GM21786 (cell line): ENCODE measurements at regions not wholly inside any gene's neighbourhood (a gene's known extent, or its start where the extent isn't known, plus 50 kb on each side); places are given as distances from the start of the nearest gene placed in this dataset.
"Not testable (repeated sequence)": the region's sequence is repeated elsewhere in the genome, so short reads cannot be mapped to it uniquely, and the experiment has no call there.

Source experiments
- ATAC-seq: cut with Tn5 transposase; IDR thresholded peaks from one replicate; pipeline ENCODE4 v1.9.1; 2021; ENCODE audit not compliant: unreplicated experiment

GRCh38 chr13:73815796-73816195 is 318.4 kb downstream of the KLF12 start:
- no peak for ATAC-seq

DNA sequence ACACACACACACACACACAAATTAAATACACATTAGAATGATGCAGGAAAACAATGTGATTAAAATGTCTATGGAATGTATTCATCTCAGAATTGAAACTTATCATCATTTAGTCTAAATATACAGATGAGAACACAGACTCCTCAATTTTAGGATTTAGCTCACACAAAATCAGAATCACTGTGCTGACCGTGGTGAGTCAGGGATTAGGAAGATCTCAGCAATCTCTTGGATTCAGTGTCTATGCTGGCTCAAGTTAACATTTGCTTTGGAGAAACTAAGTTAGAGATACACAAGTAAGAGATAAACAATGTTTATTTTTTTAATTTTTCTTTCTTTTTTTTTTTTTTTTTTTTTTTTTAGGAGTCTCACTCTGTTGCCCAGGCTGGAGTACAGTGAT is 323.6 kb downstream of the KLF12 start:
- ATAC-seq: no peak

GRCh38 chr13:73809561-73809960 is 324.6 kb downstream of the KLF12 start:
- ATAC-seq: no peak

DNA sequence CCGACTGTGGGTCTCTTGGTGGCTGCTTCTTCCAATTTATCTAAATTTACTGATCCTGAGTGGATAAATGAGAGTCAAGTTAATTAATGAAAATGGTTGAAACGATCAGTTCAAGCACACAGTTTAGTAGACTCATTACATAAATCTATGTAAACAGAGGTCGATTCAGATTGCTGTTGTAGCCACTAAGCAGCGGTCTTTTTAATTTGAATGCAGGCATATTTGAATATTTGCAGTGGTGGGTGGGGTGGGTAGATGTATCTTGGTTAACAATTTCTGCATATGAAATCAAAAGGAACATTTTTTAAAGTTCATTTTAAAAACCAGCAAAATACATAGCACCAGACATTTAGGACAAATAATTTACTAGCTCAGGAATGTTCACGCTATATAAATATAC is 325.9 kb downstream of the KLF12 start:
- no peak for ATAC-seq

DNA sequence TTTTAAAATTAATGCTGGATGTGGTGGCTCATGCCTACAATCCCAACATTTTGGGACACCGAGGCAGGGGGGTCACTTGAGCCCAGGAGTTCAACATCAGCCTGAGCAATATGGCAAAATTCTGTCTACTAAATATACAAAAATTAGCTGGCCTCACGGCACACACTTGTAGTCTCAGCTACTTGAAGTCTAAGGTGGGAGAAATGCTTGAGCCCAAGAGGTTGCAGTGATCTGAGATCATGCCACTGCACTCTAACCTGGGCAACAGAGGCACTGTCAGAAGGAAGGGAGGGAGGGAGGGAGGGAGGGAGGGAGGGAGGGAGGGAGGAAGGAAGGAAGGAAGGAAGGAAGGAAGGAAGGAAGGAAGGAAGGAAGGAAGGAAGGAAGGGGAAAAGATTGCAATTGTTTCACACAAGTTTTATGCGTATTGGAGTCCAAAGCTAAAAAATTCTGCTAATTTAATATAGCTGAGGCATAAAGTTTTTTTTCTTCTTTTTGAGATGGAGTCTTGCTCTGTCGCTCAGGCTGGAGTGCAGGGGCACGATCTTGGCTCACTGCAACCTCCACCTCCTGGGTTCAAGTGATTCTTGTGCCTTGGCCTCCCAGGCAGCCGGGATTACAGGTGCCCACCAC is 328.8 kb downstream of the KLF12 start:
- ATAC-seq: not testable (repeated sequence)

GRCh38 chr13:73803997-73804396 is 330.2 kb downstream of the KLF12 start:
- no peak for ATAC-seq

- no peak for ATAC-seq
Observed at GRCh38 chr13:73800011-73800410, 334.2 kb downstream of the KLF12 start.

DNA sequence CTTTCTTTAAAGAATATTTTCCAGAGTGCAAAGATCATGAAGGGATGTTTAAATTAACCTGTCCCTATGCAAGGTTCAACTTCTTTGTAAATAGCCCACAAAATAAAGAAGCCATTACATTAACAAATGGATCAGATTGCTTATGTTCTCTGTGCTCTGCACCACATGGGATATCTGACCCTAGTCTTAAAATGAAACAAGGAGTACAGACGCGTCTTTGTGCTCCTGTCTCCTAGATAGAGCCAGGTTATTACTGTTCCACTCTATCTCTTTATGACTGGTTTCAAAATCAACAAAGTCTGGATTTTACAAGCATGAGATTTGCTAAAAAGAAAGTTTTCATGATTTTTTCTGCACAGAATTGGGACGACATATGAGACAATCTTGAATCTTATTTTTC is 339.4 kb downstream of the KLF12 start:
- no peak for ATAC-seq

GRCh38 chr13:73793361-73793760 is 340.8 kb downstream of the KLF12 start:
- no peak for ATAC-seq

DNA sequence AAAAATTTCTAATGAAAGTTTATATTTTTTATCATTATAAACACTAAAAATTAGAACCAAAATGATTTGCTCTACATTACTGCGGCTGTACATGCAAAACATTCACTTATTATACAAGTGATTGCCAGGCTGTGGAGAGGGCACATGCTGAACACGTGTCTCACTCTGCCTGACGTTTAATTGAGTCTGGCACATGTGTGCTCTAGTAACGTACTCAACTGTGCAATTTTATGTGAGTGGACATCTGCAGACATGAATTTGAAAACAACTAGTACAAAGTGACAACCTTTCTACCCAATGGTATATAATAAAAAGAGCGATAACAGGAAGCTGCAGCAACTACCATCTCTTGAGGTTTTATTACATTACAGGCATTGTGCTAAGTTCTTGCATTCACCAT is 341.4 kb downstream of the KLF12 start:
- no peak for ATAC-seq

DNA sequence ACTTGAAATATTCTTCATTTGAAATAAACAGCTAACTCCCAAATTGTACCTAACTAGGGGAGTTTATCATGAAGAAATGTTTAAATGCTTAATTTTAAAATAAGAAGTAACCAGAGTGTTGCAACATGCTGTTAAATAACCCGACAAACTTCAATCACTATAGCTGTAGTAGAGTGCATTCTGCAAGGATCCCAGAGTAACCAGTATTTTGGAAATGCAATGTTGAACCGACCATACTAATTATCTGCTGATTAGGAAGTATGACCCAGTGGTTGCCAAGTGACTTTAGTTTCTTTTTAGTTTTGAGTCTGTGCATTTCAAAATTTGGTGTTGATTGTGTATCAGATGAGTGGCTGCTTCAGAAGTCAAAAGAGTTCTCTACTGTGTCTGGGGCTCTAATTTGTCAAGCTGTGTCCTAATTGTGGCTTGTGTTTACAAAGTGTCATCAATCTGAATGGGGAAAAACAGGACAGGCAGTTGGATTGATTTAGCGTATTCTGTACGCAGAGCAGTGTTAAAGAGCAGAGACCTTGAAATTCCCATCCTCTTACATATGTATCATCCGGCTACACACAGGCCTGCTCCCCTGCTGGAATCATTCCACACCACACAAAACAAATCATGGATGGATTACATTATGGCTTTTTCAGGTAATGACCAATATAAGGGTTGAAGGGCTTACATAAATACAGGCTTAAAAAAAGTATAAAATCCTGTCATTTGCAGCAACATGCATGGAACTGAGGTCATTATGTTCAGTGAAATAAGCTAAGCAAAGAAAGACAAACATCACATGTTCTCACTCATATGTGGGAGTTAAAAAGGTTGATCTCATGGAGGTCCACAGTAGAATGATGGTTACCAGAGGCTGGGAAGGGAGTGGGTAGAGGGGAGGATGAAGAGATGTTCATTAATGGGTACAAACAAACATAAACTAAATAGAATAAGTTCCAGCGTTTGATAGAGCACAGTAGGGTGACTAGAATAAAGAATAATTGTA is 351.5 kb downstream of the KLF12 start:
- ATAC-seq: no peak

DNA sequence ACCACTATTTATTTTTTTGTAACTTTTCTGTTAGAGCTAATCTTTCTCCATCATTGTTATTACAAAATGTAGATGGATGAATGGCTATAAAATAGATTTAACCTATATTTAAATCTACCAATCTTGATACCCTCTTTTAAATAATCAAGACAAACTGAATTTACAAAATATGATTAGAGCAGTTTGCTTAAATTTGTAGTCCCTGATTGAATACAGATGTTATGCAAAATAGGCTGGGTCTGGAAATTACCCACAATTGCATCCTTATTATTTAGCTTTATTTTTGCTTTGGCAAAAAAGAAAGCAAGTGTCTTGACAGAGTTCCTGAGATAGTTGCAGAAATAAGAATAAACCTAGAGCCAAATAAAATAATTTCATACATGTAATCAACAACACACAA is 352.8 kb downstream of the KLF12 start:
- ATAC-seq: no peak

GRCh38 chr13:73779881-73780280 is 354.3 kb downstream of the KLF12 start:
- no peak for ATAC-seq

DNA sequence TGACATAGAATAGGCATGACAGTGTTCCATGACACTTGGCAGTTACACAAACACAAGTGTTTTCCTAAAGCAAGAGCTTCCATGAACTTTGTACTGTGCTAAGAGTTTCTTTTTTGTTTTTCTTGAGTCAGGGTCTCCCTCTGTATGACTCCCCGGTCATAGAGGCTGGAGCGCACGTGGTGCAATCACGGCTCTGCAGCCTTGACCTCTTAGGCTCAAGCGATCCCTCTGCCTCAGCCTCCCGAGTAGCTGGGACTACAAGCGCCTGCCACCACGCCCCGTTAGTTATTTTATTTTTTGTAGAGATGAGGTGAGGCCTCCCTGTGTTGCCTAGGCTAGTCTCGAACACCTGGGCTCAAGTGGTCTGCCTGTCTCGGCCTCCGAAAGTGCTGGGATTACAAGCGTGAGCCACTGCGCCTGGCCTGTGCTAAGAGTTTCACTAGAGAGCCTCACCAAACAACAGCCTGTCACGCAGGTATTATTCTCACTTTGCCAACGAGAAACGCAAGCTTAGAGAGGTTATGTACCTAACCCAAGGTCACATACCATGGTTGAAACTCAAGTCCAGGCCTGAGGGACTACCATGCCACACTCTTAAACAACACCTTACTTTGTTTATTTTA is 355.9 kb downstream of the KLF12 start:
- no peak for ATAC-seq

- no peak for ATAC-seq
Observed at GRCh38 chr13:73777134-73777533, 357.1 kb downstream of the KLF12 start.

- ATAC-seq: no peak
Observed at GRCh38 chr13:73776151-73776785, 357.9 kb downstream of the KLF12 start.

DNA sequence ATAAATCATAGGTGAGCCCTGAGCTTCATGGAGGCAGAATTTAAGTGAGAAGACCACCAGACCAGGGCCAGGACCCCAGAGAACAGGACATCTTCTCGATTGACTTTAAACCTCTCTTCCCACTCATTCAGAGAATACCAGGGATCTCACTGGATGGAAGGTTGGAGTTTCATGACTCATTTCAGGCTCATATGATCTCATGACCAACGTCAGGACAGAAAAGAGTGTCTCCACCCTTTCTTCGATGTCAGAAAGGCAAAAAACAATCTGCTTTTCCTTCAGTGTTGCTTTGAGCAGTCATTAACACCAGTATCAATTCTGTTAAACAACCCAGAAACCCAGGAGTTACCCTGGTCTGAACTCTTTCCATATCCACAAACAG is 361.0 kb downstream of the KLF12 start:
- ATAC-seq: no peak

- no peak for ATAC-seq
Observed at GRCh38 chr13:73772449-73773167, 361.6 kb downstream of the KLF12 start.

- peak; percentile 30 for ATAC-seq
Observed at GRCh38 chr13:73767747-73768315, 366.4 kb downstream of the KLF12 start.

DNA sequence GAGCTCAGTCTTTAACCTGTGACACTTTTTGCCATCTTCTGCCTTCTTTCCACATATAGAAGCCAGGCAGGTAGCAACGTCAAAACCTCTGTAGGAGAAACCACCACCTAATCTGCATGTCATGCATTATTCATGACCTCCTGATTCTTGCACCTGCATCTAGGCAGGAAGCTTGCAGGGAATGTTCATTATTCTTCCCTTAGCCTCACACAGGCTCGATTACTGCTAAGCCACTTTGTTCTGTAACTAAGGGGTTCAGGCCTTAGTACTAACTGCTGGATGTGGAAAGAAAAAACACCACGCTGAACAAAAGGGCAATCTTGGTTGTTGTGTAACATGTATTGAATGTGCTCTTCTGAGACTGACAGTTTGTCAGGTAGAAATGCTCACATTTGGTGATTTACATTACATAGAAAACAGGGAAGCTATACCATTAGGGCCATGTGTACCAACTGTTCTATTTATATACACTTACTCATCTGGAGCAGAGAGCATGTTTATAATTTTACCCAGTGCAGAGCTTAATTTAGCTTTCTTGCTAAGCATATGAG is 366.9 kb downstream of the KLF12 start:
- peak; percentile 38 for ATAC-seq
